Effector memory CD4-positive, alpha-beta T cell (primary cell): ENCODE measurements at regions not wholly inside any gene's neighbourhood (a gene's known extent, or its start where the extent isn't known, plus 50 kb on each side); places are given as distances from the start of the nearest gene placed in this dataset.
"Not testable (repeated sequence)": the region's sequence is repeated elsewhere in the genome, so short reads cannot be mapped to it uniquely, and the experiment has no call there.

Source experiments
- DNase-seq, 3 donors: peaks; one replicate each; pipeline ENCODE4 v3.0.0-alpha.2; 2020
- H3K27ac ChIP-seq: 2 replicates; pipeline ENCODE4 v1.7.0; 2013; ENCODE audit warnings: mild to moderate bottlenecking, low read length, moderate library complexity; ENCODE audit not compliant: insufficient read depth, poor library complexity, severe bottlenecking
- H3K27me3 ChIP-seq: replicated peaks from 2 replicates; pipeline ENCODE4 v1.7.0; 2013; ENCODE audit warnings: mild to moderate bottlenecking, low read length; ENCODE audit not compliant: insufficient read depth, control insufficient read depth, poor library complexity, severe bottlenecking
- H3K36me3 ChIP-seq: 2 replicates; pipeline ENCODE4 v1.7.0; 2013; ENCODE audit warnings: mild to moderate bottlenecking, low read length, moderate library complexity; ENCODE audit not compliant: control insufficient read depth, insufficient read depth
- H3K4me1 ChIP-seq: 2 replicates; pipeline ENCODE4 v1.7.0; 2013; ENCODE audit warnings: low read length, mild to moderate bottlenecking; ENCODE audit not compliant: control insufficient read depth, insufficient read depth, poor library complexity, severe bottlenecking
- H3K4me3 ChIP-seq: 2 replicates; pipeline ENCODE4 v1.7.0; 2013; ENCODE audit warnings: low read length, low read depth, mild to moderate bottlenecking; ENCODE audit not compliant: insufficient read depth, poor library complexity, severe bottlenecking
- H3K9me3 ChIP-seq: 2 replicates; pipeline ENCODE4 v1.7.0; 2013; ENCODE audit warnings: mild to moderate bottlenecking, low read length, moderate library complexity; ENCODE audit not compliant: control insufficient read depth

DNA sequence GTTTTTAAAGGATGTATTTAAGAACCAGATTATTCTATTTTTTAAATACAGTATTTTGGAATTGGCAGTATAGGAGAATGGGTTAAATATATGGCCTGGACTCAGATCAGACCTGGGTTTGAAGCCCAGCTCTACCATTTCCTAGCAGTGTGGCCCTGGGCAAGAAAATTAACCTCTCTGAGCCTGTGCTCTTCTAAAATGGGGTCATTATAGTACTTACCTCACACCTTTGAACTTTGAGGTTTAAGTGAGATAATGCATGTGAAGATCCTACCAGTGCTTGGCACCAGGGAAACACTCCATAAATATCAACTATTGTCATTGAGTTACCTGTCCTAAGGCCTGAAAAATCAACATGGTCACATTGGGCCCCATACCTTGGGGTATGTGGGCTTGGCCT lies 93.4 kb upstream of the WSB1 start:
- no peak for DNase-seq
- H3K27ac ChIP-seq, result no peak overlapping the region
- H3K36me3 ChIP-seq, result no peaks in the 10 kb centered on the region
- H3K9me3 ChIP-seq, result no peaks in the 10 kb centered on the region
- no peaks in the 10 kb centered on the region for H3K27me3 ChIP-seq
- no peaks in the 10 kb centered on the region for H3K4me1 ChIP-seq
- no peak overlapping the region for H3K4me3 ChIP-seq

DNA sequence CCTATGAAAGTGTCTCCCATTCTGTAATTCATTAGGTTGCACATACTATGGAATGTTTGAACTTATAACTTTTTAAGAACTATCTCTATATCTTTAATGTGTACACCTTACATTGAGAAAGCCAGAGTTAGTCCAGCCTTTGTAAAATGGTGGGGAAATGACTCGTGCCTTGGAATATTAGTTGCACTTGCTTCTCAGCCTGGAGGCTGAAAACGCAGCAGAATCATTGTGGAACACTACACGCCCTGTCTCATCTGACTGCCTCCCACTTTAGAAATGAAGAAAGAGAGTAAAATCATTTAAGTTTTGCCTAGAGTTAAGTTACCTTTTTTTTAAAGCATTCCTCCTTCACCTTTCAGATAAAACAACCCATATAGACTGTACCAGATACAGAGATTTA lies 90.7 kb upstream of the WSB1 start:
- H3K9me3 ChIP-seq, result no peaks in the 10 kb centered on the region
- no peak for DNase-seq
- no peaks in the 10 kb centered on the region for H3K4me1 ChIP-seq
- no peak overlapping the region for H3K27ac ChIP-seq
- H3K4me3 ChIP-seq, result no peak overlapping the region
- no peaks in the 10 kb centered on the region for H3K27me3 ChIP-seq
- H3K36me3 ChIP-seq, result no peaks in the 10 kb centered on the region

DNA sequence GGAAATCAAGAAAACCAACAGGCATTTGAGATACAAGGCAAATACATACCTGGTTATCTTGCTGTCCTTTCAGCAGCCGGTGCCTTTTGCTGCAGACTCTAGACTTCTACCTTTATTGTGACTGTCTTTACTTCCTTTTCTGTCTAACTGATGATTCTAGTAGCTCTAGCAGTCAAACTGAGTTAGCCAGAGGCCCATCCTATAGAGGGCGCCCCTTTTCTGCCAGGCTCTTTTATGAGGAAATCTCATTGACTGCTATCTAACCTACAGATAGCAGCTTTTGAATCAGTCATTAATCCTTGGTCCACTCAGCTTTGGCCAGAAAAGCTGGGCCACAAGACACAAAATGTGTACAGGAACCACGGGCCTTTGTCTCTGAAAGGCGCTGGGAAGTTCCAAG lies 87.5 kb upstream of the WSB1 start:
- no peaks in the 10 kb centered on the region for H3K4me1 ChIP-seq
- no peaks in the 10 kb centered on the region for H3K36me3 ChIP-seq
- no peak for DNase-seq
- no peaks in the 10 kb centered on the region for H3K27me3 ChIP-seq
- H3K4me3 ChIP-seq, result no peak overlapping the region
- no peak overlapping the region for H3K27ac ChIP-seq
- no peaks in the 10 kb centered on the region for H3K9me3 ChIP-seq

DNA sequence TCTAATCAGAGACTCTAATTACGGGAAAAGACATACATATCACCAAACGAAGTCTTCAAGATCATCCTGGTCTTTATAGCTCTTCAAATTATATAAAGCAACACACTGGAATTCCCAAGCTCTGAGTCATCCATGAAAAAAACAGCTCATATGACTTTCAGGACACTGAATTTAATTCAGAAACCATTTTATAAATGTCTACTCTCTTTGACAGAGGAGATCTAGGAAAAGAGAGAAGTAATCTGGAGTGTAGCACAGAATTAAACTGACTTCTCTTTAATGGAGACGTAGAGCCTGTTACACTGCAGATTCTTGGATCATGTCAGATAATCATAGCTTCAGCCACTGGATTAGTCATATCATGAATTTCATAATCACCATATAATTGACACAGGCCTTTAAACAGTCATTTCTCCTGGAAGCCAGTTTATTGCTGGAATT lies 86.8 kb upstream of the WSB1 start:
- no peak for DNase-seq
- no peak overlapping the region for H3K4me3 ChIP-seq
- no peaks in the 10 kb centered on the region for H3K4me1 ChIP-seq
- no peaks in the 10 kb centered on the region for H3K9me3 ChIP-seq
- no peak overlapping the region for H3K27ac ChIP-seq
- no peaks in the 10 kb centered on the region for H3K27me3 ChIP-seq
- H3K36me3 ChIP-seq, result no peaks in the 10 kb centered on the region

DNA sequence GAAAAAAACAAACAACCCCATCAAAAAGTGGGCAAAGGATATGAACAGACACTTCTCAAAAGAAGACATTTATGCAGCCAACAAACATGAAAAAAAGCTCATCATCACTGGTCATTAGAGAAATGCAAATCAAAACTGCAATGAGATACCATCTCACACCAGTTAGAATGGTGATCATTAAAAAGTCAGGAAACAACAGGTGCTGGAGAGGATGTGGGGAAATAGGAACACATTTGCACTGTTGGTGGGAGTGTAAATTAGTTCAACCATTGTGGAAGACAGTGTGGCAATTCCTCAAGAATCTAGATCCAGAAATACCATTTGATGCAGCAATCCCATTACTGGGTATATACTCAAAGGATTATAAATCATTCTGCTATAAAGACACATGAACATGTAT lies 85.5 kb upstream of the WSB1 start:
- not testable (repeated sequence) for DNase-seq, H3K27me3 ChIP-seq, H3K4me3 ChIP-seq, H3K9me3 ChIP-seq, H3K4me1 ChIP-seq, H3K36me3 ChIP-seq, H3K27ac ChIP-seq

DNA sequence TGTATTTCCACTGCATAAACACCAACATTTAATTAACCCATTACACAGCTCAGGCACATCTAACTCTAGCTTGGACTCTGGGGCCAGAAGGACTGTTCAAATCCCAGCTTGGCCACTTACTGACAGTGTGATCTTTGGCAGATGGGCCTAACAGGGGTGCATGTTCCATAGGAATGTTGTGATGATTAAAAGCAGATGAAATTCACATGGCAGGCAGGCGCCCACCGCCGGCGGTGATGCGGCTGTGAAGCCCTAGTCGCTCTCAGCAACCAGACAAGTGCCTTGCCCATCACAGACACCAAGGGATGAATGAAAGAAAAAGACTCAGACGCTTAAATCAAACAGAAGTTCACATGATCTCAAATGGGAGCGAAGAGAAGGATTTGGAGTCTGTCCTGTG lies 84.6 kb upstream of the WSB1 start:
- no peaks in the 10 kb centered on the region for H3K9me3 ChIP-seq
- no peaks in the 10 kb centered on the region for H3K27me3 ChIP-seq
- no peak for DNase-seq
- no peaks in the 10 kb centered on the region for H3K36me3 ChIP-seq
- H3K27ac ChIP-seq, result no peak overlapping the region
- H3K4me3 ChIP-seq, result no peak overlapping the region
- no peaks in the 10 kb centered on the region for H3K4me1 ChIP-seq

DNA sequence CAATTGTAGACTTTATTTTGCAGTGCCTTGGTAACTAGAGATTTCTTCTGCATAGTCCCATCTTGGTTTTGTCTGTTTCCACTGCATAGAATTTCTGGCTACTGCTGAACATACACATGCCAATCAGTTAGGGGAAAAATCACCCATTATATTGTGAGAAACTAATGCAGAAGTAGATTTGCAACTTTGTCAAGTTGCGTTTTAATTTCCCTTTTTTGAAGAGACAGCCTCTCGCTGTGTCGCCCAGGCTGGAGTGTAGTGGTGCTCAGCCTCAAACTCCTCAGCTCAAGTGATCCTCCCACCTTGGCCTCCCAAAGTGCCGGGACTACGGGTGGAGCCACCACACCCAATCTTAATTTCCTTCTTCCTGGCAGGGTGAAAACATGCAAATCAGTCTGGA lies 83.1 kb upstream of the WSB1 start:
- not testable (repeated sequence) for H3K4me1 ChIP-seq, DNase-seq, H3K9me3 ChIP-seq, H3K27me3 ChIP-seq, H3K36me3 ChIP-seq, H3K27ac ChIP-seq, H3K4me3 ChIP-seq

DNA sequence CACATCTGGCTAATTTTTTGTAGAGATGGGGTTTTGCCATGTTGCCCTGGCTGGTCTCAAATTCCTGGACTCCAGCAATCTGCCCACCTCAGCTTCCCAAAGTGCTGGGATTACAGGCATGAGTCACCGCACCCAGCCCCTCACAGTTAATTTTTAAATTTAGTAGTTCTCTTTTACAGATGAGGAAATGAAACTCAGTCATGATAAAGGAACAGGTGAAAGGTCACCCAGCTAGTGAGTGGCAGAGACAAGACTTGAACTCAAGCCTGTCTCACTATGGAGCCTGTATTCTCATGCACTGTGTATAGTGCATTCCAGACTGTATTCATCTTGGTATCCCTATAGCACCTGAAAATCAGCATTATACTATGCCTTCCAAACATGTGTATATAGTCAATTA lies 77.1 kb upstream of the WSB1 start:
- no peaks in the 10 kb centered on the region for H3K9me3 ChIP-seq
- DNase-seq, result no peak
- no peaks in the 10 kb centered on the region for H3K4me1 ChIP-seq
- H3K27me3 ChIP-seq, result no peaks in the 10 kb centered on the region
- H3K27ac ChIP-seq, result no peak overlapping the region
- H3K36me3 ChIP-seq, result no peaks in the 10 kb centered on the region
- H3K4me3 ChIP-seq, result no peak overlapping the region

DNA sequence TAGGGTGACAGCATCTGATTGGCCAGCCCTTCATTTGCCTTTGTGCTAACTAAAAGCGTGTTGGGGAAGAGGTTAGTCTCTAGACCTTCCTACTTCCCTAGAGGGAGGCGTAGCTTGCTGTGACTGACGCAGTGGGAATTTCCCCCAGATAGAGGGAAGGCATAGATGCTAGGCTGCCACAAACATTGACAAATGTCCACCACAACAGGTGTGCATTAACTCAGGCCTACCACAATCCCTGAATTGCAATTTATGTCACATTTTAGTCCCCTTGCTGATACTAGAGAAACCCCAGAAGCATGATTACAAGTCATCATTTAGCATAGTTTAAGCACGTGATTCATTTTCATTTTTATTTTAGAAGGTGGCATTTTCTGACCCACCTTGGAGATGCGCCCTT lies 76.3 kb upstream of the WSB1 start:
- no peaks in the 10 kb centered on the region for H3K9me3 ChIP-seq
- H3K27ac ChIP-seq, result no peak overlapping the region
- no peaks in the 10 kb centered on the region for H3K27me3 ChIP-seq
- no peaks in the 10 kb centered on the region for H3K4me1 ChIP-seq
- DNase-seq, result no peak
- H3K4me3 ChIP-seq, result no peak overlapping the region
- no peaks in the 10 kb centered on the region for H3K36me3 ChIP-seq

DNA sequence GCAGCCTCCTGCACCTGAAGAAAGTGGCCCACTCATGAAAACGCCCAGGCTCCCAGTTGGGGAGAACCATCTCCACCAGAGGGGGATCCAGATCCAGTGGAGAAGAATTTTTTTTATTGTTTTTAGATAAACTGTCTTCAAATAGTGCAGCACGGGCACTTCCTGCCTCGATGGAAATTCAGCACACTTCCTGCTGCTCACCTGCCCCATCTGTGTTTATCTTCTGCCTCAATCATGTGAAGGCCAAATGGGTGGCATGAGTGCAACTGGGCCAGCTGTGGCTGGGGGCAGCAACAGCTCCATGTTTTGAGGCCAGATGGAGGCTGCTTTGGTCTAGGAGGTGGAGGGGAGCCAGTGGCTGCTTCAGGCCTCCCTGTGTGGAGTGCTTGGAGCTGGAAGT lies 75.9 kb upstream of the WSB1 start:
- DNase-seq, result no peak
- H3K27me3 ChIP-seq, result no peaks in the 10 kb centered on the region
- H3K4me3 ChIP-seq, result no peak overlapping the region
- no peaks in the 10 kb centered on the region for H3K9me3 ChIP-seq
- H3K4me1 ChIP-seq, result no peaks in the 10 kb centered on the region
- no peak overlapping the region for H3K27ac ChIP-seq
- no peaks in the 10 kb centered on the region for H3K36me3 ChIP-seq
